Cardiac muscle cell (in vitro differentiated cells and primary cell): ENCODE measurements at regions not wholly inside any gene's neighbourhood (a gene's known extent, or its start where the extent isn't known, plus 50 kb on each side); places are given as distances from the start of the nearest gene placed in this dataset.

ENCODE experiments used
- DNase-seq, 2 donors: peaks; one replicate each; pipeline versions ENCODE4 v3.0.0 to v3.0.0-alpha.2; 2010 to 2017; ENCODE audit warnings: low read depth in 1 of 2, low spot score in 1 of 2
- H3K27ac ChIP-seq: fragments of 200-600 bp; sonication (generic); 2 replicates; pipeline ENCODE4 v1.5.1; 2016
- H3K27me3 ChIP-seq: fragments of 200-600 bp; sonication (generic); 2 replicates; pipeline ENCODE4 v1.6.0; 2016; ENCODE audit warnings: control low read depth
- H3K36me3 ChIP-seq: fragments of 200-600 bp; sonication (generic); 2 replicates; pipeline ENCODE4 v1.5.1; 2016; ENCODE audit warnings: control low read depth
- H3K4me1 ChIP-seq: fragments of 200-600 bp; sonication (generic); 2 replicates; pipeline ENCODE4 v1.8.1; 2017; ENCODE audit warnings: low read depth, mild to moderate bottlenecking, mixed run types
- H3K4me3 ChIP-seq: fragments of 200-600 bp; sonication (generic); 2 replicates; pipeline ENCODE4 v1.5.1; 2016; ENCODE audit warnings: mild to moderate bottlenecking
- H3K9me3 ChIP-seq: fragments of 200-600 bp; sonication (generic); 2 replicates; pipeline ENCODE4 v1.5.1; 2017; ENCODE audit warnings: low read depth, mild to moderate bottlenecking, control low read depth
- TF ChIP-seq, protein P1 (sequence below): IDR thresholded peaks from 2 replicates; pipeline ENCODE4 v1.5.1; 2012; ENCODE audit warnings: low read depth, mild to moderate bottlenecking, low read length

DNA sequence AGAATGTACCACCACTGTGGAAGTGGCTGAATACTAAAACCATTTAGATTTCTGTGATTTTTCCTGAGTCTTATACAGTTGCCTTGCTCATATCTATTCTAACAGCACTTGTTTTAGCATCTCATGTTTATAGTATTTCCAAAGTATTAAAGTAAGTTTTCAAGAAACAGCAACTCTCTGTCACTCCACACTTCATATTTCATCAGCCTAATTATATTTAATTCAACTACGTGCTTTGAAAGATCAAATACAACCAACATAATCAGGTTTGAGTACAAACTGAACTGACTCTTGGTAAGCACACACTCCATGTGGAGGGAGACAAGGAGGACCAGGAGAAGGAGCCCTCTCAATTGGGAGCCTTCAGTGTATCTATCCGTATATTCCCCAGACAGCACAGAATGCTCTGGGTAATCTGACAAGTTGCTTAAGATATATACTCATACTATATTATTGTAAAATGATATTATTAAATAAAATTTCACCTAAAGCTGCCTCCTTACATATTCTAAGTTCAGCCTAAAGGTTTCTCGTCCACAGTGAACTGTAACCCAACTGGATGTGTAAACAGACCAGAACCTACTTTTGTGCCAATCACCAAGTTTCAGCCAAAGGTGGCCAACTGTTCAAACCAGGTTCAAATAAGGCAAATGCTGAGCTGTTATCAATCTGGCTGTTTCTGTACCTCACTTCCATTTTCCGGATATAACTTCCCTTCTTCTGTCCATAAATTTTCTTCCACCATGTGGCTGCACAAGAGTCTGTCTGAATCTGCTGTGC lies 105.0 kb upstream of the RASSF8 start:
- Histone ChIP-seq H3K27me3 (no peaks in the 10 kb centered on the region), H3K36me3 (no peaks in the 10 kb centered on the region), H3K4me3 (no peak overlapping the region), H3K9me3 (no peaks in the 10 kb centered on the region), H3K4me1 (no peaks in the 10 kb centered on the region), H3K27ac (no peak overlapping the region)
- no peak for DNase-seq
- TF ChIP-seq, protein P1, sequence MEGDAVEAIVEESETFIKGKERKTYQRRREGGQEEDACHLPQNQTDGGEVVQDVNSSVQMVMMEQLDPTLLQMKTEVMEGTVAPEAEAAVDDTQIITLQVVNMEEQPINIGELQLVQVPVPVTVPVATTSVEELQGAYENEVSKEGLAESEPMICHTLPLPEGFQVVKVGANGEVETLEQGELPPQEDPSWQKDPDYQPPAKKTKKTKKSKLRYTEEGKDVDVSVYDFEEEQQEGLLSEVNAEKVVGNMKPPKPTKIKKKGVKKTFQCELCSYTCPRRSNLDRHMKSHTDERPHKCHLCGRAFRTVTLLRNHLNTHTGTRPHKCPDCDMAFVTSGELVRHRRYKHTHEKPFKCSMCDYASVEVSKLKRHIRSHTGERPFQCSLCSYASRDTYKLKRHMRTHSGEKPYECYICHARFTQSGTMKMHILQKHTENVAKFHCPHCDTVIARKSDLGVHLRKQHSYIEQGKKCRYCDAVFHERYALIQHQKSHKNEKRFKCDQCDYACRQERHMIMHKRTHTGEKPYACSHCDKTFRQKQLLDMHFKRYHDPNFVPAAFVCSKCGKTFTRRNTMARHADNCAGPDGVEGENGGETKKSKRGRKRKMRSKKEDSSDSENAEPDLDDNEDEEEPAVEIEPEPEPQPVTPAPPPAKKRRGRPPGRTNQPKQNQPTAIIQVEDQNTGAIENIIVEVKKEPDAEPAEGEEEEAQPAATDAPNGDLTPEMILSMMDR = no peak

DNA sequence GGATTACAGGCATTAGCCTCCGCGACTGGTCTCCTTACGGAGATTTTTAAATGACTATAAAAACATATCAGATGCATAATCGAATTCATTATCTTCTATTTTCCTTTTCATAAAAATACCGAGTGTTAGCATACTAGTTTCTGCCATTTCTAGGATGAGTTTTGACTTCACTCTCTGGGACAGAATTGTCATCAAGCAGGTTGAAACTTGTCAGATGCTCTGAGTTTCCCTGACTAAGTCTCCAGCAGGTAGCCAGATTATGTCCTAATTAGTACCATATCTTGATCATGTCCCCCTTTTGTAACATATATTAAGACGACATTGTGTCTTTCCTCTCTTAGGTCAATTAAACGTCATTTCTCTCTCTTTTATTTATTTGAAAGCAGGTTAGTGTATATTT lies 103.5 kb upstream of the RASSF8 start:
- H3K4me3 ChIP-seq = no peak overlapping the region
- H3K9me3 ChIP-seq = no peaks in the 10 kb centered on the region
- no peak overlapping the region for H3K27ac ChIP-seq
- no peaks in the 10 kb centered on the region for H3K27me3 ChIP-seq
- TF ChIP-seq, protein P1 = no peak
- no peak for DNase-seq
- no peaks in the 10 kb centered on the region for H3K36me3 ChIP-seq
- no peaks in the 10 kb centered on the region for H3K4me1 ChIP-seq

GRCh38 chr12:25855716-25856115 lies 102.8 kb upstream of the RASSF8 start:
- Histone ChIP-seq H3K27me3 (no peaks in the 10 kb centered on the region), H3K36me3 (no peaks in the 10 kb centered on the region), H3K27ac (no peak overlapping the region), H3K4me3 (no peak overlapping the region), H3K9me3 (no peaks in the 10 kb centered on the region), H3K4me1 (no peaks in the 10 kb centered on the region)
- DNase-seq = peak in 1 of 2 donors; percentile 91
- TF ChIP-seq, protein P1 = no peak

GRCh38 chr12:25859976-25860375 lies 98.5 kb upstream of the RASSF8 start:
- Histone ChIP-seq H3K9me3 (no peaks in the 10 kb centered on the region), H3K27ac (no peak overlapping the region), H3K27me3 (no peaks in the 10 kb centered on the region), H3K4me3 (no peak overlapping the region), H3K4me1 (no peaks in the 10 kb centered on the region), H3K36me3 (no peaks in the 10 kb centered on the region)
- TF ChIP-seq, protein P1 = no peak
- DNase-seq = no peak

DNA sequence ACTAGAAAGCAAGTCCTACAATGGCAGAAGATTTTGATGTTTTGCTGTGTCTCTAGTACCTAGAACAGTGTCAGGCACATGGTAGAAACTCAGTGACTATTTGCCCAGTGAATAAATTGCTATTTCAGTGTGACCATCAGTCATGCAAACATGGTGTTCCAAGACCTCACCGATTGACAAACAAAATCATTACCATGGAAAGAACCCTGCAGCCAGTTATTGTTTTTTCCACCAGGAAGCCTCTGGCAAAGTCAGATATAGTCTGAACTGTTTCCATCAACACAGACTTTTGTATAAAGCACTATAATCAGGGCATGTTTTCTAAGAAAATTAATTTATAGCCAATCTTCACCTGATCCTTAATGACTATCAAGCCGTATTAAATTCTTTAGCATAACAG lies 97.3 kb upstream of the RASSF8 start:
- no peak for DNase-seq
- Histone ChIP-seq H3K9me3 (no peaks in the 10 kb centered on the region), H3K4me1 (no peaks in the 10 kb centered on the region), H3K36me3 (no peaks in the 10 kb centered on the region), H3K27ac (no peak overlapping the region), H3K4me3 (no peak overlapping the region), H3K27me3 (no peaks in the 10 kb centered on the region)
- TF ChIP-seq, protein P1 = no peak
